SH-SY5Y (cell line): ENCODE measurements at regions not wholly inside any gene's neighbourhood (a gene's known extent, or its start where the extent isn't known, plus 50 kb on each side); places are given as distances from the start of the nearest gene placed in this dataset.

Experiments used
- GATA2 ChIP-seq: IDR thresholded peaks from 2 replicates; pipeline ENCODE4 v1.6.1; 2011; ENCODE audit warnings: mild to moderate bottlenecking, low read depth, low read length
- GATA3 ChIP-seq: IDR thresholded peaks from 2 replicates; pipeline ENCODE4 v1.6.1; 2011; ENCODE audit warnings: low read depth, mild to moderate bottlenecking, low read length, moderate library complexity

GRCh38 chr4:137800861-137801260, 268.6 kb upstream of the PCDH18 start:
- TF ChIP-seq GATA2 (no peak), GATA3 (no peak)
